Panc1 (cell line): ENCODE measurements at regions not wholly inside any gene's neighbourhood (a gene's known extent, or its start where the extent isn't known, plus 50 kb on each side); places are given as distances from the start of the nearest gene placed in this dataset.

Experiments
- SIN3A ChIP-seq: IDR thresholded peaks from 2 replicates; pipeline ENCODE4 v1.6.1; 2012; ENCODE audit warnings: low read depth, mild to moderate bottlenecking, low read length, moderate library complexity, borderline replicate concordance; ENCODE audit not compliant: insufficient read depth
- TF ChIP-seq, protein P1 (sequence below): fragments of 450-650 bp; IDR thresholded peaks from 2 replicates; pipeline ENCODE4 v1.5.1; 2017; ENCODE audit warnings: mild to moderate bottlenecking

DNA sequence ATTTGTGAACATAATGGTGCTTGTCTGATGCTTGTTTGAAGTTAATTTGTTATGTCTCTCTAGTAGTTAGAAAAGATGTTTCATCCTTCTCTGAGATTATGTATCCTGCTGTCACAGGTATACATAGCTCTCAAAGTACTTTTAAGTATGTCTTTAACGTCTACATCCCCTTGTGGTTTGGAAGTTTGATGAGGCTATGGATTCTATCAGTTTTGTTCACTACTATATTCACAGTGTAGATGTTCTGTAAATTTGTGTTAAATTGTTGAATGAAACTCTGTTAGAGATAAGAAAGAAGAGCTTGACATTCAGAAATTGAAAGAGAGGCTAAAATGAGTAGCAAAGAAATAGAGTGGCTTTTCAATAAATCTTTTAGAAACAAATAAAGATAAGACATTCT is 304.6 kb upstream of the MIR17HG start:
- TF ChIP-seq, protein P1, sequence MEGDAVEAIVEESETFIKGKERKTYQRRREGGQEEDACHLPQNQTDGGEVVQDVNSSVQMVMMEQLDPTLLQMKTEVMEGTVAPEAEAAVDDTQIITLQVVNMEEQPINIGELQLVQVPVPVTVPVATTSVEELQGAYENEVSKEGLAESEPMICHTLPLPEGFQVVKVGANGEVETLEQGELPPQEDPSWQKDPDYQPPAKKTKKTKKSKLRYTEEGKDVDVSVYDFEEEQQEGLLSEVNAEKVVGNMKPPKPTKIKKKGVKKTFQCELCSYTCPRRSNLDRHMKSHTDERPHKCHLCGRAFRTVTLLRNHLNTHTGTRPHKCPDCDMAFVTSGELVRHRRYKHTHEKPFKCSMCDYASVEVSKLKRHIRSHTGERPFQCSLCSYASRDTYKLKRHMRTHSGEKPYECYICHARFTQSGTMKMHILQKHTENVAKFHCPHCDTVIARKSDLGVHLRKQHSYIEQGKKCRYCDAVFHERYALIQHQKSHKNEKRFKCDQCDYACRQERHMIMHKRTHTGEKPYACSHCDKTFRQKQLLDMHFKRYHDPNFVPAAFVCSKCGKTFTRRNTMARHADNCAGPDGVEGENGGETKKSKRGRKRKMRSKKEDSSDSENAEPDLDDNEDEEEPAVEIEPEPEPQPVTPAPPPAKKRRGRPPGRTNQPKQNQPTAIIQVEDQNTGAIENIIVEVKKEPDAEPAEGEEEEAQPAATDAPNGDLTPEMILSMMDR: no peak
- TF ChIP-seq SIN3A: no peak
